Endodermal cell (in vitro differentiated cells): ENCODE measurements at regions not wholly inside any gene's neighbourhood (a gene's known extent, or its start where the extent isn't known, plus 50 kb on each side); places are given as distances from the start of the nearest gene placed in this dataset.

Experiments used
- DNase-seq: peaks from one replicate; pipeline ENCODE4 v3.0.0-alpha.2; 2017
- H3K27ac ChIP-seq: 2 replicates; pipeline ENCODE4 v1.5.1; 2013; ENCODE audit warnings: mild to moderate bottlenecking, low read depth, low read length, moderate library complexity
- H3K27me3 ChIP-seq: 2 replicates; pipeline ENCODE4 v1.6.1; 2013; ENCODE audit warnings: mild to moderate bottlenecking, low read length, moderate library complexity; ENCODE audit not compliant: insufficient read depth, control insufficient read depth, poor library complexity, severe bottlenecking
- H3K36me3 ChIP-seq: 2 replicates; pipeline ENCODE4 v1.7.0; 2013; ENCODE audit warnings: mild to moderate bottlenecking, low read length, moderate library complexity; ENCODE audit not compliant: control insufficient read depth, insufficient read depth
- H3K4me1 ChIP-seq: one replicate; pipeline ENCODE4 v1.7.0; 2013; ENCODE audit warnings: low read length; ENCODE audit not compliant: control insufficient read depth, insufficient read depth
- H3K4me3 ChIP-seq: 2 replicates; pipeline ENCODE4 v1.5.1; 2013; ENCODE audit warnings: mild to moderate bottlenecking, low read length, moderate library complexity
- H3K9ac ChIP-seq: 2 replicates; pipeline ENCODE4 v1.6.1; 2013; ENCODE audit warnings: mild to moderate bottlenecking, low read length, moderate library complexity; ENCODE audit not compliant: poor library complexity, severe bottlenecking; ENCODE audit errors: extremely low read depth
- H3K9me3 ChIP-seq: 2 replicates; pipeline ENCODE4 v1.6.1; 2013; ENCODE audit warnings: mild to moderate bottlenecking, low read length, moderate library complexity; ENCODE audit not compliant: control insufficient read depth
- H3K27ac Mint-ChIP-seq: 2 replicates; pipeline ENCODE4 v1.8.0; 2020; ENCODE audit warnings: mixed read lengths
- H3K27me3 Mint-ChIP-seq: 2 replicates; pipeline ENCODE4 v1.8.0; 2021; ENCODE audit warnings: mild to moderate bottlenecking, mixed read lengths; ENCODE audit not compliant: insufficient read depth
- H3K36me3 Mint-ChIP-seq: 2 replicates; pipeline ENCODE4 v1.8.0; 2020; ENCODE audit warnings: low read depth, mixed read lengths
- H3K4me1 Mint-ChIP-seq: 2 replicates; pipeline ENCODE4 v1.8.0; 2020; ENCODE audit warnings: mixed read lengths
- H3K4me3 Mint-ChIP-seq: 2 replicates; pipeline ENCODE4 v1.8.0; 2020; ENCODE audit warnings: mild to moderate bottlenecking, moderate library complexity, mixed read lengths
- H3K9me3 Mint-ChIP-seq: 2 replicates; pipeline ENCODE4 v1.8.0; 2020; ENCODE audit warnings: mild to moderate bottlenecking, mixed read lengths
- CTCF ChIP-seq: fragments of 200-600 bp; sonication (generic); conservative IDR thresholded peaks from 2 replicates; pipeline ENCODE4 v1.5.0; 2021; ENCODE audit warnings: antibody characterized with exemption, mild to moderate bottlenecking
- WGBS, 2 experiments: methylation state at CpG; one replicate each; pipeline versions ENCODE4 v1.1.5 to v1.1.7; 2013; ENCODE audit warnings: missing lambda C conversion rate in 2 of 2, mixed read lengths in 1 of 2; ENCODE audit not compliant: insufficient coverage in 1 of 2, insufficient read length in 1 of 2; 5-methylcytosine and 5-hydroxymethylcytosine counted together

GRCh38 chr13:37357548-37357947 lies 241.0 kb downstream of the POSTN start:
- Mint-ChIP-seq H3K4me1 (peaks cover 2% of the 10 kb centered on the region), H3K27me3 (no peaks in the 10 kb centered on the region), H3K4me3 (no peak overlapping the region), H3K36me3 (no peaks in the 10 kb centered on the region), H3K9me3 (no peaks in the 10 kb centered on the region), H3K27ac (no peak overlapping the region)
- H3K4me1 ChIP-seq = no peaks in the 10 kb centered on the region
- no peak for TF ChIP-seq CTCF
- no peaks in the 10 kb centered on the region for H3K36me3 ChIP-seq
- peaks cover 13% of the 10 kb centered on the region for H3K27me3 ChIP-seq
- no peak overlapping the region for H3K27ac ChIP-seq
- H3K9me3 ChIP-seq = no peaks in the 10 kb centered on the region
- no peak overlapping the region for H3K9ac ChIP-seq
- peak; percentile 53 for DNase-seq
- 75 to 91% methylated on average over 1 of the region's 1 CpG for WGBS, 2 experiments
- H3K4me3 ChIP-seq = no peak overlapping the region

DNA sequence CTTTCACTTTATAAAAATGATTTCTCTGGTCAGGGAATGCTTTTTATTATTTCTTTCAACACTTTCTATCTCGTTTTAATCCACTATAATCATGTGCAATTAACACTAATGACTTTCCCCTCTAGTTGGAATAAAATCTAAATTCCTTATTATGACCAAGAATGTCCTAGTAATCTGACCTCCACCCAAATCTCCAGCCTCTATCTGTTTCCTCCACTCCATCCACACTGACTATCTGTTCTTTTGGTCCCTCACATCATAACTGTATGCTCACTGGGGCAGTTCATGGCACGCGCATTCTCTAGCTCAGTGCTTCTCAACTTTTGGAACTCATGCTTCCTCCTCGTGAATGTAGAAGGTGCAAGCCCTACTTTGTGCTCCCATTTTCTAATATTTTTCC lies 244.7 kb downstream of the POSTN start:
- Mint-ChIP-seq H3K27ac (no peak overlapping the region), H3K9me3 (no peaks in the 10 kb centered on the region), H3K27me3 (no peaks in the 10 kb centered on the region), H3K36me3 (no peaks in the 10 kb centered on the region), H3K4me1 (peaks cover 2% of the 10 kb centered on the region), H3K4me3 (no peak overlapping the region)
- Histone ChIP-seq H3K4me3 (no peak overlapping the region), H3K27ac (no peak overlapping the region), H3K27me3 (peaks cover 6% of the 10 kb centered on the region), H3K4me1 (no peaks in the 10 kb centered on the region), H3K9ac (no peak overlapping the region), H3K36me3 (no peaks in the 10 kb centered on the region), H3K9me3 (no peaks in the 10 kb centered on the region)
- TF ChIP-seq CTCF = no peak
- 91 to 100% methylated on average over 3 to 4 of the region's 4 CpGs for WGBS, 2 experiments
- DNase-seq = no peak

DNA sequence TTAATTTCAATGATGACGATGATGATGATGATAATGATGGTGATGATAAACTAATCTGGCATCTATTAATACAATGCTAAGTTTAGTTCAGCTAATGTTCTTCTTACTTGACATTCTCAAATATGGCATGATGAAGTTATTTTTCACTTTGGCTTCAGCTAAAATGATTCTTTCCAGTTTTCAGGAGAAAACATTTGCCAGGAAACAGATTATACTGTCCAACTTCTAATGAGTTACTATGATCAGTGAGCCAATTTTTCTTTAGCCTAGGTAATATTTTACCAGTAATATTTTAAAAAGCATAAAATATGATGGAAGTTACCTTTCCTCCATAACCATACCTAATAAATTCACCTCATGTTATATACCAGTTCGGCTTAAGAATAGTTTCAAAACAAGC lies 245.7 kb upstream of the CSNK1A1L start:
- H3K36me3 Mint-ChIP-seq = no peaks in the 10 kb centered on the region
- TF ChIP-seq CTCF = no peak
- H3K27ac Mint-ChIP-seq = no peak overlapping the region

More for the DNA sequence above, 245.7 kb upstream of the CSNK1A1L start:
- no peaks in the 10 kb centered on the region for H3K9me3 Mint-ChIP-seq
- Histone ChIP-seq H3K4me3 (no peak overlapping the region), H3K27ac (no peak overlapping the region), H3K27me3 (no peaks in the 10 kb centered on the region), H3K9me3 (peaks cover 4% of the 10 kb centered on the region), H3K36me3 (no peaks in the 10 kb centered on the region), H3K9ac (no peak overlapping the region), H3K4me1 (no peaks in the 10 kb centered on the region)
- no peak overlapping the region for H3K4me3 Mint-ChIP-seq
- no peaks in the 10 kb centered on the region for H3K4me1 Mint-ChIP-seq
- DNase-seq = no peak
- WGBS, 2 experiments = 100% methylated on average over 1 of the region's 2 CpGs; no CpG with 5 or more reads in 1 of the 2 experiments
- H3K27me3 Mint-ChIP-seq = no peaks in the 10 kb centered on the region
